G401 (cell line): ENCODE measurements at regions not wholly inside any gene's neighbourhood (a gene's known extent, or its start where the extent isn't known, plus 50 kb on each side); places are given as distances from the start of the nearest gene placed in this dataset.
"Not testable (repeated sequence)": the region's sequence is repeated elsewhere in the genome, so short reads cannot be mapped to it uniquely, and the experiment has no call there.

Source experiments
- DNase-seq: peaks from one replicate; pipeline ENCODE4 v3.0.0-alpha.2; 2015; ENCODE audit warnings: low spot score
- in situ Hi-C: cut with HindIII; loops from 2 replicates; pipeline ENCODE4 v1.10.0; 2016; ENCODE audit warnings: low sequenced_read_pairs, mixed read lengths

GRCh38 chr10:133021963-133022775, 65.6 kb upstream of the ADGRA1 start:
- in situ Hi-C loops, result no loop called here

DNA sequence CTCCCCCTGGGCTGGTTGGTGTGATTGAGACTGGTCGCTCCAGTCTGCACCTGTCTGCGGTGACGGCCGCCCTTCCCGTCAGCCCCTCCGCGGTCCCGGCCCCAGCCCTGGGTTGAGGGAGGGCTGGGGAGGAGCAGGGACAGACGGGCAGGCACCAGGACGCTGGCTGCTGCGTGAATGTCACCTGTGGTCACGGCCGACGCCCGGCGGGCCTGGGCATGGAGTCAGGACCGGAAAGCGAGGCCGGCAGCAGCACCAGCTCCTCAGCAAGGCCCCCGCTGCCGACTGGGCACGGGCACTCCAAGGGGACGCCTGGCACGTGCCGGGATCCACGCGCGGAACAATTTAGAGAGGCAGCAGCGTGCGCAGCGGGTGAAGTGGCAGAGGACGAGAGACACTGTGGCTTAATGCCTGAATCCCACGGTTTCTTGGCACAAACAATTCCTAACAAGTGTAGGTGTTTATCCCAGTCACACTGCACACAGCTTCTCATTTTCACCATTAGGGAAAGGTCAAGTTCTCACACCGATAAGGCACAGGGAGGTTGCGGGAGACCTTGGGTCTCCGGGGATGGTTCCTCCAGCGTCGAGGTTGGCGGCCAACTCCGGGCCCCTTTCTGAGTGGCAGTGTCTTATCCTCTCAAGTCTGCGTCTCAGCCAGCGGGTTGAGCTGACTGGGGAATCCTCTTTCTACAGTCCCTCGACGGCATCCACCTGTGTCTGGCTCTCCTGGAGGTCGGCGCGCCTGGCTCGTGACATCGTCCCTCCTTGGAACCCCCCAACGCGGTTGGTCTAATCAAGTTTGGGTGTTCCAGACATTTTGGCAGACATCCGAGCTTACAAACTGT, 66.4 kb upstream of the ADGRA1 start:
- in situ Hi-C loops, result no loop called here
- DNase-seq, result peak; percentile 74

More at GRCh38 chr10:133021963-133022775, 65.6 kb upstream of the ADGRA1 start:
- no peak for DNase-seq

- DNase-seq, result no peak
- in situ Hi-C loops, result no loop called here
These were observed 67.4 kb upstream of the ADGRA1 start for GRCh38 chr10:133020193-133020817.

GRCh38 chr10:133019651-133020050, 68.1 kb upstream of the ADGRA1 start:
- DNase-seq, result no peak
- in situ Hi-C loops, result no loop called here

GRCh38 chr10:133019191-133019590, 68.5 kb upstream of the ADGRA1 start:
- in situ Hi-C loops, result no loop called here
- DNase-seq, result no peak

DNA sequence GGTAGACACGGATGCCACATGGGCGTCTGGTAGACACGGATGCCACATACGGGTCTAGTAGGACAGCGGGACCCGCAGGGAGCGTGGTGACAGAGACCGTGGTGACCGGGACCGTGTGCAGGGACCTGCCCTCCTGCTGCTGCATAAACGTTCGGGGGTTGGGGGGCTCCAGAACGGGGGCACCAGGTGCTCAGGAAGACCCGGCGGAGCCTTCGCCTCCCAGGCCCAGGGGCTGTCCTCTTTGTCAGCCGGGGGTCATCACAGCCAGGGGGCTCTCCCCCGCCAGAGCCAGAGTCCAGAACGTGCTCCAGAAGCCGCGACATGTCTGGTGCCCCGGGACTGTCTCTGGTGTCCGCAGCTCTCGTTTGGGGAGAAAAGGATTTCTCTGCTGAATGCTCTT, 69.2 kb upstream of the ADGRA1 start:
- in situ Hi-C loops, result no loop called here
- no peak for DNase-seq

GRCh38 chr10:133017203-133017601, 70.5 kb upstream of the ADGRA1 start:
- in situ Hi-C loops, result no loop called here
- no peak for DNase-seq

DNA sequence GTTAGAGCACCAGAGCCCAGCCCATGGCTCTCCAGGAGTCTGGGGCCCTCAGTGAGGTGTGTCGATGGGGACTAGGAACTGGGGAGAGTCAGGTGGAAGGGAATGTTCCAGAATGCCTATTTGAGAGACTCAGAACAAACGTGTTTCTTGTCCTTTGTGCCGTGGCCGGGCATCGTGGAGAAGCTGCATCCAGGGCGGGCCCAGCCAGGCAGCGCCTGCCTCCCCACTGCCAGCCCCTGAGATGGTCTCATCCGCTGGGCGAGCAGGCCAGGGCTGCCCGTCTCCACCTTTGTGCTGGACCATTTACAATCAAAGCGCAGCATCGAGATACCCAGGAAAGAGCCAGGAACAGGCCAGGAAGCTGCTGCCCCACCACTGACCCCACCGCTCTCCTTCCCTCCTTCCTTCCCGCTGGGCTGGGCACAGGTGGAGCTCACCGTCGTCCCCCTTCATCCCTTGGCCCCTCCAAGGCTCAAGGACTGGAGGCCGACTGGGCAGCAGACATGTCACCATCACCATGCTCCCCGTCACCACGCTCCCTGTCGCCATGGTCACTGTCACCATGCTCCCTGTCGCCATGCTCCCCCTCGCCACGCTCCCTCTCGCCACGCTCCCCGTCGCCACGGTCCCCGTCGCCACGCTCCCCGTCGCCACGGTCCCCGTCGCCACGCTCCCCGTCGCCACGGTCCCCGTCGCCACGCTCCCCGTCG, 71.1 kb upstream of the ADGRA1 start:
- DNase-seq, result no peak
- in situ Hi-C loops, result no loop called here

DNA sequence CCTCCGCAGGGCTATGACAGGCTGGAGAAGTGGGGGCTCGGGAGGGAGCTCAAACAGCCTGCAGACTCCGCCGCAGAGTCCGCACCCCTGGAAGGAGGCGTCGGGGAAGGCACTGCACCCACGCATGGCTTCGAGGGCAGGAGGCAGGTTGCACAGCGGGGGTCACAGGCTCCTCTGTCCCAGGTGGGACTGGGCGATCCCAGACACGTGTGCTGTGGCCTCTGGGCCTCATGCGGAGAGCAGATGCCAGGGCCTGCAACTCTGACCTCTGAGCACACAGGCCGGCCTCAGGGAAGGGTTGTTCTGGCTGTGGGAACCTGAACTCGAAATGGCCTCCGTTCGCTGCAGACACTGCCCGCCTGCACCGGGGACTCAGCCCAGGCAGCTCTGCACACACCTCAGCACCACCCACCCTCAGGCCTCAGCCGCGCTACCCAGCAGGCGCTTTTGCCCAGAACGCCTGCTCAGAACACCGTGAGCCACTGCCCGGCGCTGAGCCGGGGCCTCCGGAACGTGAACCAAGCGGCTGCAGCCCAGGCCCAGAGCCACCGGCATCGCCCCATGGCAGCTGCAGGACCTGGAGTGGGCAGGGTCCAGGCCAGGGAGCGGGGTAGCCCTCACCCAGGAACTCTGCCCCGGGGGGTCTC, 71.8 kb upstream of the ADGRA1 start:
- in situ Hi-C loops, result no loop called here
- no peak for DNase-seq

- in situ Hi-C loops, result no loop called here
- DNase-seq, result no peak
These were observed 72.4 kb upstream of the ADGRA1 start for GRCh38 chr10:133015321-133015720.

- DNase-seq, result no peak
- in situ Hi-C loops, result no loop called here
These were observed 72.2 kb upstream of the CFAP46 start for GRCh38 chr10:133014416-133015210.

GRCh38 chr10:133013463-133013862, 71.1 kb upstream of the CFAP46 start:
- no peak for DNase-seq
- in situ Hi-C loops, result no loop called here

DNA sequence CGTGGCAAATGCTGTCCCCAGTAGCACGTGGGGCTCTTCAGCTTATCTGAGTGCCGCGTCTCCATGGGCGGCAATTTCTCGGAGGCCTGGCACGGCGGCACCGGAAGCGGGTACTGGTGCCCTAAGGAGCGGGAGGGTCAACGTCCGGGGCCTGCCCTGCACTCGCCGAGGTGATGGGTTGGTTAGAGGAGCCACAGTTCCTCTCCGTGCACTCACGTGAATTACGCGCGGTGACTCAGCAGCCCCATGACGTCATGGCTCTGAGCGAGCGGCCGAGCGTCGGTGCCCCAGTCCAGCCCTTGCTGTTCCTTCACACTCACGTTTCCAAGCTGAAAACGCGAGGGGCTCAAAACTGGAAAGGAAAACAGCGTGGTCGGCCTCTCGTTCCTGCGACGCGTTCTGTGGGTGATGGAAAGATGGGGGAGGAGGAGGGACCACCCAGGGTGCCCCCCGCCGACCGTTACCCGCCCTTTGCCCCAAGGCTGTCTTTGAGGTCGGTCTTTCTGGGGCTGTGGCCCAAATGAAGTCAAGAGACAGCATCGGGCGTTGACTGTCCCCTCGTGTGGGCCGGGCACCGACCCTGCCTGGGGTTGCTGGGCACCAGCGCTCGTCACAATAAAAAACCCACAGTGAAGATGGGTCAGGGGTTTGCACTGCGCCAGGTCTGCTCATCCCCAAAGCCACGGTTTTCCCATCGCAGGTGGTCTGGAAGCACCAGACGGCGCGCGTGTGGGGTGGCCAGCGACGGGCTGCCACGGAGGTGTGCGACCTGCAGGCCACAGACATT, 70.4 kb upstream of the CFAP46 start:
- in situ Hi-C loops, result no loop called here
- DNase-seq, result no peak

DNA sequence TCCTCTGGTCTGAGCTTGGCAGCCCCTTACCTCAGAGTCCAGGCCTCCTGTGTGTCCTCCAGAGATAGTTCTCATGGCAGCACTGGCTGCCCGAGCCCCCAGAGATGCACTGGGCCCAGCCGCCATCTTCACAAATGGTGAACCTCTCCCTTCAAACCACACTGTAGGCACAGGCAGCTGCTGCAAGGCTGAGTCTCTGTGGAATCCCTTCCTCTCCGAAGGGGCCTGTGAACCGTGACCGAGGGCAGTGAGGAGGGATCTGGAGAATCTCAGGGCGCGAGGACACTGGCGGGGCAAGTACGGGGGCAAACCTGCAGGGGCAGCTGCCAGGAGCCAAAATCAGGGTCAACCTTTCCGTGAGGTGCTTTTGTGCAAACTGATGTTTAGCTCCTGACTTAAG, 69.5 kb upstream of the CFAP46 start:
- in situ Hi-C loops, result no loop called here

DNA sequence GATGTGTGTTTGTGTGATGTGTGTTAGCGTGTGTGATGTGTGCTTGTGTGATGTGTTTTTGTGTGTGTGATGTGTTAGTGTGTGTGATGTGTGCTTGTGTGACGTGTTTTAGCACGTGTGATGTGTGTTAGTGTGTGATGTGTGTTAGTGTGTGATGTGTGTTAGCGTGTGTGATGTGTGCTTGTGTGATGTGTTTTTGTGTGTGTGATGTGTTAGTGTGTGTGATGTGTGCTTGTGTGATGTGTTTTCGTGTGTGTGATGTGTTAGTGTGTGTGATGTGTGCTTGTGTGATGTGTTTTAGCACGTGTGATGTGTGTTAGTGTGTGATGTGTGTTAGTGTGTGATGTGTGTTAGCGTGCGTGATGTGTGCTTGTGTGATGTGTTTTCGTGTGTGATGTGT, 69.0 kb upstream of the CFAP46 start:
- in situ Hi-C loops, DNase-seq: not testable (repeated sequence)

More for the DNA sequence above, 69.5 kb upstream of the CFAP46 start:
- DNase-seq, result no peak

GRCh38 chr10:133010843-133011179, 68.4 kb upstream of the CFAP46 start:
- in situ Hi-C loops, DNase-seq: not testable (repeated sequence)

DNA sequence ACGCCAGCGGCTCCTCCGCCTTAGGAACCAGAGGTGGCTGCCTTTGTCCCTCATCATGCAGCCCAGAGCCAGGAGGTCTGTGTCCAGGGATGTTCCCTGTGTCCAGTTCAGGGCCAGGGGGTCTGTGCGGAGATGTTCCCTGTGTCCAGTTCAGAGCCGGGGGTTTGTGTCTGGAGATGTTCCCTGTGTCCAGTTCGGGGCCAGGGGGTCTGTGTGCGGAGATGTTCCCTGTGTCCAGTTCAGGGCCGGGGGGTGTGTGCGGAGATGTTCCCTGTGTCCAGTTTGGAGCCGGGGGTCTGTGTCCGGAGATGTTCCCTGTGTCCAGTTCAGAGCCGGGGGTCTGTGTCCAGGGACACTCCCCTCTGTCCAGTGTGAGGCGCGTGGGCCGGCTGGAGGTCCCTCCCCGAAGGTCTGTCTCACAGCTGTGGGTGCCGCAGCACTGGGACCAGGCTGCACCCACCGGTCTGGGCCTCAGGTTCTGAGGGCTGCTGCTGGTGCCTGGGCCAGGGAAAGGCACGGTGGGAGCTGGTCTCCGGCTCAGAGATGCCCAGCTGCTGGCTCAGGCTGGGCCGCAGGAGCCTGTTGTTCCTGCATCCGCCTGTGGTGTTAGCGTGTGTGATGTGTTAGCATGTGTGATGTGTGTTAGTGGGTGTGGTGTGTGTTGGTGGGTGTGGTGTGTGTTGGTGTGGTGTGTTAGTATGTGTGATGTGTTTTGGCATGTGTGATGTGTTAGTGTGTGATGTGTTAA, 67.9 kb upstream of the CFAP46 start:
- in situ Hi-C loops, result no loop called here

More for the DNA sequence above, 67.9 kb upstream of the CFAP46 start:
- DNase-seq, result no peak
